ENCODE measurements at regions not wholly inside any gene's neighbourhood (a gene's known extent, or its start where the extent isn't known, plus 50 kb on each side); places are given as distances from the start of the nearest gene placed in this dataset.

DNA sequence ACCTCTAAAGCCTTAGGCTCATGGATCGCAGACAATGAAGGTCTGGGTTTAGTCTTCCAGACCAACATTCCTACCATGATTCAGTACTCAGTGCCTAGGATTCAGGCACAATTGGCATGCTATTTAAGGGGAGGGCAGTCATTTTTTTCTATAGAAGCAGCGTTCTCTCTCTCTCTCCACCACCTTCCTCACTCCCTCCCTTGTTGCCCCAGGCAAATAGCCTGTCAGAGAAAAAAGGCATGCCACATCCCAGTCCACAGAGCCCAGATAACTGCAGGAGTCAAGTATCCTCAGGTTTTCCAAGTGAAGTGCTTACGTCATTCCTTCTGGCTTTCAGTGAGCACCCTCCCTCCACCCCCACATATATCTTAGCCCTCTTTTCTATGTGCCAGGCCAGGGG is 533.0 kb downstream of the BCOR start:
- no peak for TF ChIP-seq EZH2phosphoT487 (conservative IDR thresholded peaks at IDR 0.05; ENCODE audit: low read length)
- TF ChIP-seq, protein P1, sequence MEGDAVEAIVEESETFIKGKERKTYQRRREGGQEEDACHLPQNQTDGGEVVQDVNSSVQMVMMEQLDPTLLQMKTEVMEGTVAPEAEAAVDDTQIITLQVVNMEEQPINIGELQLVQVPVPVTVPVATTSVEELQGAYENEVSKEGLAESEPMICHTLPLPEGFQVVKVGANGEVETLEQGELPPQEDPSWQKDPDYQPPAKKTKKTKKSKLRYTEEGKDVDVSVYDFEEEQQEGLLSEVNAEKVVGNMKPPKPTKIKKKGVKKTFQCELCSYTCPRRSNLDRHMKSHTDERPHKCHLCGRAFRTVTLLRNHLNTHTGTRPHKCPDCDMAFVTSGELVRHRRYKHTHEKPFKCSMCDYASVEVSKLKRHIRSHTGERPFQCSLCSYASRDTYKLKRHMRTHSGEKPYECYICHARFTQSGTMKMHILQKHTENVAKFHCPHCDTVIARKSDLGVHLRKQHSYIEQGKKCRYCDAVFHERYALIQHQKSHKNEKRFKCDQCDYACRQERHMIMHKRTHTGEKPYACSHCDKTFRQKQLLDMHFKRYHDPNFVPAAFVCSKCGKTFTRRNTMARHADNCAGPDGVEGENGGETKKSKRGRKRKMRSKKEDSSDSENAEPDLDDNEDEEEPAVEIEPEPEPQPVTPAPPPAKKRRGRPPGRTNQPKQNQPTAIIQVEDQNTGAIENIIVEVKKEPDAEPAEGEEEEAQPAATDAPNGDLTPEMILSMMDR (IDR thresholded peaks at IDR 0.05; ENCODE audit: insufficient read depth, low read length, poor library complexity, severe bottlenecking), result no peak
